A673 (cell line): ENCODE measurements at regions not wholly inside any gene's neighbourhood (a gene's known extent, or its start where the extent isn't known, plus 50 kb on each side); places are given as distances from the start of the nearest gene placed in this dataset.

ENCODE experiments used
- BruUV-seq: library from RNA; stranded (reverse); fragments of 400-500 nt; replicated peaks from 2 replicates; lab custom pipeline; 2021; lab: Mats Ljungman, UMichigan
- CTCF ChIA-PET: fragments of 300-600 bp; sonication (Branson Sonifier 250); formaldehyde crosslinking; loops from one replicate; lab custom pipeline; 2022; ENCODE audit warnings: antibody characterized with exemption; lab: Charles Lee
- POLR2A ChIA-PET: fragments of 300-600 bp; sonication (Branson Sonifier 250); formaldehyde crosslinking; loops from one replicate; lab custom pipeline; 2022; ENCODE audit warnings: antibody characterized with exemption; ENCODE audit not compliant: low non-redundant PET; lab: Charles Lee
- DNase-seq: peaks from one replicate; pipeline ENCODE4 v3.0.0-alpha.2; 2015; ENCODE audit warnings: low spot score
- H3K27ac ChIP-seq: fragments of 200-600 bp; sonication (generic); 2 replicates; pipeline ENCODE4 v1.5.1; 2016; ENCODE audit warnings: mixed run types, low read depth, mild to moderate bottlenecking, mixed read lengths, antibody characterized with exemption, low read length; ENCODE audit not compliant: poor library complexity, severe bottlenecking
- H3K27me3 ChIP-seq: fragments of 200-600 bp; sonication (generic); replicated peaks from 2 replicates; pipeline ENCODE4 v1.6.1; 2017; ENCODE audit warnings: mixed run types, low read depth, mild to moderate bottlenecking, mixed read lengths, antibody characterized with exemption, low read length; ENCODE audit not compliant: insufficient read depth, poor library complexity
- H3K36me3 ChIP-seq: fragments of 200-600 bp; sonication (generic); 2 replicates; pipeline ENCODE4 v1.6.1; 2016; ENCODE audit warnings: mixed run types, mild to moderate bottlenecking, mixed read lengths, antibody characterized with exemption, low read length; ENCODE audit not compliant: insufficient read depth, poor library complexity, severe bottlenecking
- H3K4me1 ChIP-seq: fragments of 200-600 bp; sonication (generic); 2 replicates; pipeline ENCODE4 v1.6.1; 2017; ENCODE audit warnings: mixed run types, mild to moderate bottlenecking, mixed read lengths, antibody characterized with exemption, low read length; ENCODE audit not compliant: insufficient read depth, poor library complexity, severe bottlenecking
- H3K4me3 ChIP-seq: fragments of 200-600 bp; sonication (generic); 2 replicates; pipeline ENCODE4 v1.5.1; 2016; ENCODE audit warnings: low read depth, mixed run types, mild to moderate bottlenecking, mixed read lengths, low read length; ENCODE audit not compliant: poor library complexity, severe bottlenecking
- H3K9me3 ChIP-seq: fragments of 200-600 bp; sonication (generic); 2 replicates; pipeline ENCODE4 v1.6.1; 2016; ENCODE audit warnings: mixed run types, low read depth, mild to moderate bottlenecking, mixed read lengths, antibody characterized with exemption, low read length; ENCODE audit not compliant: poor library complexity, severe bottlenecking
- EZH2 ChIP-seq: fragments of 200-600 bp; sonication (generic); IDR thresholded peaks from 2 replicates; pipeline ENCODE4 v1.6.1; 2017; ENCODE audit warnings: borderline replicate concordance, low read depth, mild to moderate bottlenecking, mixed read lengths, antibody characterized with exemption, low read length; ENCODE audit not compliant: poor library complexity, severe bottlenecking
- intact Hi-C: fragments of 100-400 bp; cut with micrococcal nuclease; formaldehyde crosslinking; loops from one replicate; pipeline ENCODE4 v1.10.0; 2022; ENCODE audit not compliant: unreplicated experiment
- TF ChIP-seq, protein P1 (sequence below): fragments of 300-800, 200-600 bp; sonication (generic); conservative IDR thresholded peaks from 2 replicates; pipeline ENCODE4 v1.5.1; 2017; ENCODE audit warnings: low read depth, mild to moderate bottlenecking, antibody characterized with exemption, low read length, moderate library complexity, mixed read lengths

DNA sequence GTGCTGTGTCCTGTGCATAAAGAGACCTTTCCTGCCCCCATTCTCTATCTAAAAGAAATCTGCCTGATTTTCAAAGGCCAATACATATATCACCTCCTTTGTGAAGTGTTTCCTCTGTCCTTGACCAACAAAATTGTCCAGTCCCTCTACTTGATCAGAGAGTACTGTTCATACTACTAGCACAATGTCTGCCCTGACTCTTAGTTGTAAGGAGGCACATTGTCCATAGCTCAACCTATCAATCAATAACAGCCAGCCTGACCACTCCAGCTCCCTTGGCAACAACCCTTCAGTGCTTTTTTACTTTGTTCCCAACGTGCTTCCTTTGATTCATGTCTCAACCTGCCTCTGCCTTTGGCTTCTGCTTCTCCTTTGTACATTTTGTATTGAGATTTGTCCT, 398.9 kb downstream of the TRIB2 start:
- POLR2A ChIA-PET, result no interaction called here
- DNase-seq, result no peak
- Histone ChIP-seq H3K36me3 (no peaks in the 10 kb centered on the region), H3K4me3 (no peak overlapping the region), H3K4me1 (no peaks in the 10 kb centered on the region), H3K9me3 (no peaks in the 10 kb centered on the region), H3K27me3 (no peaks in the 10 kb centered on the region), H3K27ac (no peak overlapping the region)
- no peak for TF ChIP-seq EZH2
- TF ChIP-seq, protein P1, sequence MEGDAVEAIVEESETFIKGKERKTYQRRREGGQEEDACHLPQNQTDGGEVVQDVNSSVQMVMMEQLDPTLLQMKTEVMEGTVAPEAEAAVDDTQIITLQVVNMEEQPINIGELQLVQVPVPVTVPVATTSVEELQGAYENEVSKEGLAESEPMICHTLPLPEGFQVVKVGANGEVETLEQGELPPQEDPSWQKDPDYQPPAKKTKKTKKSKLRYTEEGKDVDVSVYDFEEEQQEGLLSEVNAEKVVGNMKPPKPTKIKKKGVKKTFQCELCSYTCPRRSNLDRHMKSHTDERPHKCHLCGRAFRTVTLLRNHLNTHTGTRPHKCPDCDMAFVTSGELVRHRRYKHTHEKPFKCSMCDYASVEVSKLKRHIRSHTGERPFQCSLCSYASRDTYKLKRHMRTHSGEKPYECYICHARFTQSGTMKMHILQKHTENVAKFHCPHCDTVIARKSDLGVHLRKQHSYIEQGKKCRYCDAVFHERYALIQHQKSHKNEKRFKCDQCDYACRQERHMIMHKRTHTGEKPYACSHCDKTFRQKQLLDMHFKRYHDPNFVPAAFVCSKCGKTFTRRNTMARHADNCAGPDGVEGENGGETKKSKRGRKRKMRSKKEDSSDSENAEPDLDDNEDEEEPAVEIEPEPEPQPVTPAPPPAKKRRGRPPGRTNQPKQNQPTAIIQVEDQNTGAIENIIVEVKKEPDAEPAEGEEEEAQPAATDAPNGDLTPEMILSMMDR, result no peak
- BruUV-seq, result no TSS peak
- intact Hi-C loops, result no loop called here
- CTCF ChIA-PET, result no interaction called here

DNA sequence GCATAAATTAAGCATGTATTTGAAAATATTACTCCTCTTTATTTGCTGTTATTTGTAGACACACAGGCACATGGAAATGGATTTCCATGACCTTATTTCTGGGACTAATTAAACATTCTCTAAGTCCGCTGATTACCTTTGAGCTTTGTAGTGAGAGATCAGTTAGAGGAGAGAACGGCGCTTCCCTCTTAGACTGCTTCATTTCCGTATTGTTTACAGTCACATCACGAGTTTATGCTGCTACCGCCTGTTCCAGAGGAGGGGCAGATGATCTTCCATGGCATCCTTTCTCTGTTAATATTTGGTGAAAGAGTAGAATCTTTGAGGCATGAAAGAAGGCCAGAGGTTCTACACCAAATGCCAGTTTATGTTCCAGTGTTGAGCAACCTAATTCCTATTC, 404.4 kb downstream of the TRIB2 start:
- CTCF ChIA-PET, result no interaction called here
- BruUV-seq, result no TSS peak
- no peaks in the 10 kb centered on the region for H3K36me3 ChIP-seq
- H3K4me1 ChIP-seq, result no peaks in the 10 kb centered on the region
- H3K27ac ChIP-seq, result no peak overlapping the region
- no peaks in the 10 kb centered on the region for H3K27me3 ChIP-seq
- H3K4me3 ChIP-seq, result no peak overlapping the region
- H3K9me3 ChIP-seq, result no peaks in the 10 kb centered on the region
- TF ChIP-seq, protein P1, result no peak
- no peak for TF ChIP-seq EZH2
- POLR2A ChIA-PET, result no interaction called here
- intact Hi-C loops, result no loop called here
- DNase-seq, result no peak

DNA sequence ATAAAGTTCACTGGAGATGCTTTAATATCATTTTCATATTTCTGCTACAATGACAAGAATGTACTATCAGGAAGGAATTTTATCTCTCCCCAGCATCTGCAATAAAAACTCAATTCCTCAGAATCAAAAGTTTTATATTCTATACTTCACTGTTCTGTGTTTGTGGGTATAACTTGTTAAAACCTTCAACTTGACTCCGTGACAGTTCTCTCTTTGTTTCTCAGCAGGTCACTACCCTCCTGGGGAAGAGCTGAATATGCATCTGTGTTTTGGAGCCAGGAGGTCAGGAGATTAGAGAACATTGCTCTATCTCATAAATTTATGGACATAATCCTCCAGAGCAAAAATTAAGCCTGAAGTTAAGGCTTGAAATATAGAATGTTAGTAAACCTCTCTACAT, 411.4 kb downstream of the TRIB2 start:
- TF ChIP-seq, protein P1, result no peak
- TF ChIP-seq EZH2, result no peak
- Histone ChIP-seq H3K4me1 (no peaks in the 10 kb centered on the region), H3K27ac (no peak overlapping the region), H3K4me3 (no peak overlapping the region), H3K36me3 (no peaks in the 10 kb centered on the region), H3K9me3 (no peaks in the 10 kb centered on the region), H3K27me3 (peaks cover 7% of the 10 kb centered on the region)
- ChIA-PET POLR2A (no interaction called here), CTCF (no interaction called here)
- BruUV-seq, result no TSS peak
- intact Hi-C loops, result no loop called here
- no peak for DNase-seq
